K562 (cell line): ENCODE measurements at regions not wholly inside any gene's neighbourhood (a gene's known extent, or its start where the extent isn't known, plus 50 kb on each side); places are given as distances from the start of the nearest gene placed in this dataset.

Source experiments
- ATAC-seq: fragments of 200-7000 bp; cut with Tn5 transposase; 3 replicates; pipeline ENCODE4 v1.9.1; 2020; ENCODE audit warnings: moderate library complexity
- BruUV-seq: library from RNA; stranded (reverse); fragments of 400-500 nt; replicated peaks from 2 replicates; lab custom pipeline; 2021; lab: Mats Ljungman, UMichigan
- CTCF ChIA-PET: fragments of 300-600 bp; formaldehyde crosslinking; extraction: SDS; loops from one replicate; lab custom pipeline; 2021; ENCODE audit warnings: low intra/inter-chr PET ratio; lab: Yijun Ruan, JAX
- POLR2A ChIA-PET: fragments of 300-600, 350-650 bp; sonication (Branson Sonifier 250); formaldehyde crosslinking; extraction: SDS; loops from one replicate; lab custom pipeline; 2021; ENCODE audit warnings: antibody characterized with exemption, inconsistent platforms; lab: Yijun Ruan, JAX
- DNase-seq, 4 experiments: peaks; one replicate each; pipeline versions ENCODE4 v3.0.0 to v3.0.0-alpha.2; 2011 to 2018; ENCODE audit warnings: low spot score in 3 of 4, mixed read lengths in 3 of 4; ENCODE audit errors: extremely low read depth in 1 of 4
- FAIRE-seq: peaks from 2 replicates; lab custom pipeline; 2011; peaks lifted over from hg19 to GRCh38; lab: Jason Lieb, UNC
- H2AFZ ChIP-seq: 2 replicates; pipeline ENCODE4 v1.6.0; 2011; ENCODE audit warnings: low read depth, low read length, control low read depth, inconsistent platforms
- H3K27ac ChIP-seq: fragments of 200-600 bp; 3 replicates; pipeline ENCODE4 v1.8.0; 2011; ENCODE audit warnings: low read depth, mild to moderate bottlenecking, control low read depth, inconsistent platforms, low read length, moderate library complexity, mixed read lengths; ENCODE audit errors: extremely low read depth
- H3K27me3 ChIP-seq, 2 experiments: fragments of 300-600 bp in 1 of 2; 2 replicates in 1 of 2; 3 replicates in 1 of 2; pipeline versions ENCODE4 v1.6.0 to v1.8.0; 2011; ENCODE audit warnings: inconsistent platforms in 2 of 2, low read length in 2 of 2, mild to moderate bottlenecking in 1 of 2, mixed read lengths in 1 of 2, moderate library complexity in 1 of 2; ENCODE audit not compliant: control insufficient read depth in 2 of 2, insufficient read depth in 2 of 2
- H3K36me3 ChIP-seq: fragments of 300-600 bp; 3 replicates; pipeline ENCODE4 v1.8.0; 2011; ENCODE audit warnings: mild to moderate bottlenecking, low read length, inconsistent platforms; ENCODE audit not compliant: control insufficient read depth, insufficient read depth
- H3K4me1 ChIP-seq, 2 experiments: fragments of 200-600 bp in 1 of 2; replicated peaks in 1 of 2; 2 replicates in 1 of 2; 3 replicates in 1 of 2; pipeline versions ENCODE4 v1.5.1 to v1.8.0; 2011; ENCODE audit warnings: inconsistent platforms in 2 of 2, low read length in 2 of 2, mild to moderate bottlenecking in 1 of 2, mixed read lengths in 1 of 2, moderate library complexity in 1 of 2; ENCODE audit not compliant: control insufficient read depth in 2 of 2, insufficient read depth in 2 of 2
- H3K4me2 ChIP-seq: 2 replicates; pipeline ENCODE4 v1.6.1; 2011; ENCODE audit warnings: low read length, control low read depth, inconsistent platforms, mixed read lengths; ENCODE audit not compliant: insufficient read depth
- H3K4me3 ChIP-seq: fragments of 200-600 bp; sonication (generic), shearing (Covaris generic); 2 replicates; pipeline ENCODE4 v1.5.1; 2016; ENCODE audit warnings: control low read depth, inconsistent platforms
- H3K79me2 ChIP-seq: fragments of 200-600 bp; 3 replicates; pipeline ENCODE4 v1.8.0; 2011; ENCODE audit warnings: low read length, inconsistent platforms; ENCODE audit not compliant: control insufficient read depth, insufficient read depth
- H3K9ac ChIP-seq, 2 experiments: 2 replicates each; pipeline versions ENCODE4 v1.6.0 to v1.6.1; 2011; ENCODE audit warnings: low read depth in 2 of 2, low read length in 2 of 2, control low read depth in 1 of 2, inconsistent platforms in 1 of 2, mild to moderate bottlenecking in 1 of 2, mixed read lengths in 1 of 2; ENCODE audit not compliant: insufficient read depth in 1 of 2
- H3K9me1 ChIP-seq: one replicate; pipeline ENCODE4 v1.6.0; 2011; ENCODE audit warnings: inconsistent platforms, mild to moderate bottlenecking, low read length, moderate library complexity; ENCODE audit not compliant: control insufficient read depth, insufficient read depth
- H3K9me3 ChIP-seq: replicated peaks from 2 replicates; pipeline ENCODE4 v1.5.1; 2011; ENCODE audit warnings: low read depth, low read length, inconsistent platforms; ENCODE audit not compliant: control insufficient read depth, insufficient read depth
- H4K20me1 ChIP-seq: replicated peaks from 2 replicates; pipeline ENCODE4 v1.6.1; 2011; ENCODE audit warnings: low read length, inconsistent platforms, mixed read lengths; ENCODE audit not compliant: control insufficient read depth, insufficient read depth
- FOXA3 ChIP-seq, 2 experiments: fragments of 450-650 bp in 1 of 2; sonication (generic) in 1 of 2; formaldehyde crosslinking; IDR thresholded peaks in 1 of 2; conservative IDR thresholded peaks in 1 of 2; 2 replicates each; pipeline versions ENCODE4 v1.4.0 to v1.8.0; 2020 to 2022; ENCODE audit warnings: mild to moderate bottlenecking in 2 of 2, missing genetic modification reagents in 1 of 2
- JUN ChIP-seq, 2 experiments: sonication (generic) in 1 of 2; formaldehyde crosslinking in 1 of 2; IDR thresholded peaks; 2 replicates each; pipeline versions ENCODE4 v1.6.1 to v1.8.0; 2012 to 2022; ENCODE audit warnings: borderline replicate concordance in 2 of 2, mild to moderate bottlenecking in 2 of 2, improper control_type of control experiment in 1 of 2, low read depth in 1 of 2, low read length in 1 of 2, missing genetic modification reagents in 1 of 2
- NEUROD1 ChIP-seq: fragments of 150-350 bp; IDR thresholded peaks from 2 replicates; pipeline ENCODE4 v1.6.1; 2014; ENCODE audit warnings: borderline replicate concordance, low read length, low read depth; ENCODE audit not compliant: partially characterized antibody
- NRF1 ChIP-seq, 2 experiments: fragments of 450-650 bp; IDR thresholded peaks in 1 of 2; conservative IDR thresholded peaks in 1 of 2; 2 replicates each; pipeline ENCODE4 v1.6.1; 2014; ENCODE audit warnings: mild to moderate bottlenecking in 2 of 2
- WGBS: fragments of 100-300 bp; shearing (Covaris generic); methylation state at CpG from one replicate; pipeline ENCODE4 v1.1.6; 2016; ENCODE audit warnings: low coverage, mixed read lengths; ENCODE audit not compliant: insufficient coverage; ENCODE audit errors: missing lambda C conversion rate; 5-methylcytosine and 5-hydroxymethylcytosine counted together
- in situ Hi-C: fragments of 300-500 bp; cut with MboI; formaldehyde crosslinking; loops from 4 replicates; pipeline ENCODE4 v1.15.0; 2018; ENCODE audit warnings: inconsistent platforms, mixed read lengths
- intact Hi-C: fragments of 100-400 bp; cut with micrococcal nuclease; formaldehyde crosslinking; loops from 2 replicates; pipeline ENCODE4 v1.14.2; 2022
- TF ChIP-seq, protein P1 (sequence below), 3 experiments: fragments of 200-800 bp in 1 of 3; sonication (Bioruptor generic) in 1 of 3; sonication (generic) in 1 of 3; formaldehyde crosslinking in 1 of 3; IDR thresholded peaks; 2 replicates each; pipeline versions ENCODE4 v1.6.1 to v1.8.0; 2016 to 2022; ENCODE audit warnings: mild to moderate bottlenecking in 2 of 3, missing compliant biosample characterization in 2 of 3, missing genetic modification characterization in 2 of 3, missing genetic modification reagents in 1 of 3
- TF ChIP-seq, protein P2 (sequence below): fragments of 450-650 bp; IDR thresholded peaks from 2 replicates; pipeline ENCODE4 v1.6.1; 2016; ENCODE audit warnings: missing biosample characterization, missing genetic modification characterization
- TF ChIP-seq, protein P3 (sequence below): sonication (generic); formaldehyde crosslinking; IDR thresholded peaks from 2 replicates; pipeline ENCODE4 v1.4.0; 2020; ENCODE audit warnings: mild to moderate bottlenecking, missing genetic modification reagents
- TF ChIP-seq, protein P4 (sequence below), 2 experiments: fragments of 450-650 bp; IDR thresholded peaks; 2 replicates each; pipeline ENCODE4 v1.6.1; 2016
- TF ChIP-seq, protein P5 (sequence below): sonication (generic); formaldehyde crosslinking; IDR thresholded peaks from 2 replicates; pipeline ENCODE4 v1.8.1; 2023; ENCODE audit warnings: mild to moderate bottlenecking, missing genetic modification reagents, moderate library complexity

DNA sequence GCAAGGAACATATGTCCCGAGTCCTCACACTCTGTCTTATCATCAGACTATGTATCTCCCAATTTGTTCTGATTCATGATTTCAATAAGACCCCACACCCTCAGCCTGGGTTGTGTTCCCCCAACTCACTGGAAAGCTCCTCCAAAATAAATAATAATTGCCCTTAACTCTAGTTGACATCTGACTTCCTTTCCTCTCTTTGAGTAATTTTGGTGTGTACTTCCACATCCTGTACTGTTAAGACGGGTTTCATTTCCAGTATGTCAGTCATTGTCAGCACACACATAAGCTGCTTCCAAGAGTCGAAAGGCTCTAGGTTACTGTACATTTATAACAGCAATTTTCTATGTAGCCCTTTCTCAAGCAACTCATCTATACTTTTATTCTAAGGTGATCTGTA is 52.2 kb upstream of the C1QTNF7 start:
- Histone ChIP-seq H3K4me3 (no peak overlapping the region), H3K4me1 (no peaks in the 10 kb centered on the region), H3K9ac (no peak overlapping the region), H3K9me1 (no peaks in the 10 kb centered on the region), H3K27ac (no peak overlapping the region), H3K27me3 (peaks cover 0 to 5% of the 10 kb centered on the region in 2 experiments; a peak in 2 of 5 replicates), H3K36me3 (no peaks in the 10 kb centered on the region), H2AFZ (no peak overlapping the region), H3K9me3 (no peaks in the 10 kb centered on the region), H3K4me2 (no peak overlapping the region), H3K79me2 (no peaks in the 10 kb centered on the region), H4K20me1 (no peaks in the 10 kb centered on the region)
- in situ Hi-C loops: no loop called here
- intact Hi-C loops: no loop called here
- POLR2A ChIA-PET: interaction anchor here (1.2 kb wide), 1 partner anchor 9 kb away, joined by 3 read pairs; no protein-coding TSS in a partner anchor
- CTCF ChIA-PET: no interaction called here
- TF ChIP-seq, protein P1, sequence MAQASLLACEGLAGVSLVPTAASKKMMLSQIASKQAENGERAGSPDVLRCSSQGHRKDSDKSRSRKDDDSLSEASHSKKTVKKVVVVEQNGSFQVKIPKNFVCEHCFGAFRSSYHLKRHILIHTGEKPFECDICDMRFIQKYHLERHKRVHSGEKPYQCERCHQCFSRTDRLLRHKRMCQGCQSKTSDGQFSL (CRISPR knock-in tag; IDR thresholded peaks at IDR 0.05): no peak
- TF ChIP-seq, protein P1 (tag; IDR thresholded peaks at IDR 0.05): no peak
- TF ChIP-seq, protein P2, sequence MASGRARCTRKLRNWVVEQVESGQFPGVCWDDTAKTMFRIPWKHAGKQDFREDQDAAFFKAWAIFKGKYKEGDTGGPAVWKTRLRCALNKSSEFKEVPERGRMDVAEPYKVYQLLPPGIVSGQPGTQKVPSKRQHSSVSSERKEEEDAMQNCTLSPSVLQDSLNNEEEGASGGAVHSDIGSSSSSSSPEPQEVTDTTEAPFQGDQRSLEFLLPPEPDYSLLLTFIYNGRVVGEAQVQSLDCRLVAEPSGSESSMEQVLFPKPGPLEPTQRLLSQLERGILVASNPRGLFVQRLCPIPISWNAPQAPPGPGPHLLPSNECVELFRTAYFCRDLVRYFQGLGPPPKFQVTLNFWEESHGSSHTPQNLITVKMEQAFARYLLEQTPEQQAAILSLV (tag): no peak
- no peak for TF ChIP-seq FOXA3 (CRISPR knock-in tag; conservative IDR thresholded peaks at IDR 0.05 in 1 of 2, IDR thresholded peaks at IDR 0.05 in 1 of 2)
- TF ChIP-seq, protein P3, sequence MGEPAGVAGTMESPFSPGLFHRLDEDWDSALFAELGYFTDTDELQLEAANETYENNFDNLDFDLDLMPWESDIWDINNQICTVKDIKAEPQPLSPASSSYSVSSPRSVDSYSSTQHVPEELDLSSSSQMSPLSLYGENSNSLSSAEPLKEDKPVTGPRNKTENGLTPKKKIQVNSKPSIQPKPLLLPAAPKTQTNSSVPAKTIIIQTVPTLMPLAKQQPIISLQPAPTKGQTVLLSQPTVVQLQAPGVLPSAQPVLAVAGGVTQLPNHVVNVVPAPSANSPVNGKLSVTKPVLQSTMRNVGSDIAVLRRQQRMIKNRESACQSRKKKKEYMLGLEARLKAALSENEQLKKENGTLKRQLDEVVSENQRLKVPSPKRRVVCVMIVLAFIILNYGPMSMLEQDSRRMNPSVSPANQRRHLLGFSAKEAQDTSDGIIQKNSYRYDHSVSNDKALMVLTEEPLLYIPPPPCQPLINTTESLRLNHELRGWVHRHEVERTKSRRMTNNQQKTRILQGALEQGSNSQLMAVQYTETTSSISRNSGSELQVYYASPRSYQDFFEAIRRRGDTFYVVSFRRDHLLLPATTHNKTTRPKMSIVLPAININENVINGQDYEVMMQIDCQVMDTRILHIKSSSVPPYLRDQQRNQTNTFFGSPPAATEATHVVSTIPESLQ (CRISPR knock-in tag): no peak
- no peak for TF ChIP-seq NEUROD1
- no peak for TF ChIP-seq JUN (IDR thresholded peaks at IDR 0.05; ENCODE audit: borderline replicate concordance, low read depth, low read length)
- TF ChIP-seq JUN (CRISPR knock-in tag; IDR thresholded peaks at IDR 0.05; ENCODE audit: borderline replicate concordance): no peak
- no peak for TF ChIP-seq NRF1 (conservative IDR thresholded peaks at IDR 0.05 in 1 of 2, IDR thresholded peaks at IDR 0.05 in 1 of 2)
- TF ChIP-seq, protein P4, sequence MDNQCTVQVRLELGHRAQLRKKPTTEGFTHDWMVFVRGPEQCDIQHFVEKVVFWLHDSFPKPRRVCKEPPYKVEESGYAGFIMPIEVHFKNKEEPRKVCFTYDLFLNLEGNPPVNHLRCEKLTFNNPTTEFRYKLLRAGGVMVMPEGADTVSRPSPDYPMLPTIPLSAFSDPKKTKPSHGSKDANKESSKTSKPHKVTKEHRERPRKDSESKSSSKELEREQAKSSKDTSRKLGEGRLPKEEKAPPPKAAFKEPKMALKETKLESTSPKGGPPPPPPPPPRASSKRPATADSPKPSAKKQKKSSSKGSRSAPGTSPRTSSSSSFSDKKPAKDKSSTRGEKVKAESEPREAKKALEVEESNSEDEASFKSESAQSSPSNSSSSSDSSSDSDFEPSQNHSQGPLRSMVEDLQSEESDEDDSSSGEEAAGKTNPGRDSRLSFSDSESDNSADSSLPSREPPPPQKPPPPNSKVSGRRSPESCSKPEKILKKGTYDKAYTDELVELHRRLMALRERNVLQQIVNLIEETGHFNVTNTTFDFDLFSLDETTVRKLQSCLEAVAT (IDR thresholded peaks at IDR 0.05): no peak
- TF ChIP-seq, protein P5, sequence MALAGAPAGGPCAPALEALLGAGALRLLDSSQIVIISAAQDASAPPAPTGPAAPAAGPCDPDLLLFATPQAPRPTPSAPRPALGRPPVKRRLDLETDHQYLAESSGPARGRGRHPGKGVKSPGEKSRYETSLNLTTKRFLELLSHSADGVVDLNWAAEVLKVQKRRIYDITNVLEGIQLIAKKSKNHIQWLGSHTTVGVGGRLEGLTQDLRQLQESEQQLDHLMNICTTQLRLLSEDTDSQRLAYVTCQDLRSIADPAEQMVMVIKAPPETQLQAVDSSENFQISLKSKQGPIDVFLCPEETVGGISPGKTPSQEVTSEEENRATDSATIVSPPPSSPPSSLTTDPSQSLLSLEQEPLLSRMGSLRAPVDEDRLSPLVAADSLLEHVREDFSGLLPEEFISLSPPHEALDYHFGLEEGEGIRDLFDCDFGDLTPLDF (CRISPR knock-in tag): no peak
- BruUV-seq: no TSS peak
- no peak for FAIRE-seq
- WGBS: 0% methylated on average over 3 of the region's 3 CpGs
- no peak for DNase-seq
- no peak for ATAC-seq
